NT2/D1 (cell line): ENCODE measurements at regions not wholly inside any gene's neighbourhood (a gene's known extent, or its start where the extent isn't known, plus 50 kb on each side); places are given as distances from the start of the nearest gene placed in this dataset.

Source experiments
- SUZ12 ChIP-seq: IDR thresholded peaks from 2 replicates; pipeline ENCODE4 v1.6.1; 2011; ENCODE audit not compliant: insufficient read length, insufficient read depth; ENCODE audit errors: extremely low read depth
- YY1 ChIP-seq: IDR thresholded peaks from 2 replicates; pipeline ENCODE4 v1.6.1; 2011; ENCODE audit not compliant: insufficient read length, insufficient read depth
- ZNF274 ChIP-seq: IDR thresholded peaks from 2 replicates; pipeline ENCODE4 v1.6.1; 2011; ENCODE audit warnings: mild to moderate bottlenecking, low read depth, low read length

DNA sequence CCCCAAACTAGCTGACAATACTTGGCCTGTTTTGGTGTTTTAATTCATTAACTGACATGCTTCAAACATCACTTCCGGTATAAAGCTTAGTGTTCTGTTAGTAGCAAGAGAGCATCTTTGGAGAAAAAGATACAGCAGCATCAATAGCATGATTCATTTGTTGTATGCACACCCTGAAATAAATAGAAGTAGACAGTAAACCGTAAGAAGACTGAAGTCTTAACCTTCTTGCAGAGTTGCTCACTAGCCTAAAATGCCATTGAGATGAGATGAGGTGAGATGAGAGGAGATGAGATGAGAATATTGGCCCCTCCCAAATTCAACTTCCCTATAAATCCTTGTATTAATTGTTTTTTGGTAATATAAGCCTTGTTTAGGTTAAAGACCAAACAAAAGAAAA lies 108.8 kb downstream of the TNFSF18 start:
- TF ChIP-seq YY1: no peak
- no peak for TF ChIP-seq ZNF274
- TF ChIP-seq SUZ12: no peak
